WTC11 (cell line): ENCODE measurements at regions not wholly inside any gene's neighbourhood (a gene's known extent, or its start where the extent isn't known, plus 50 kb on each side); places are given as distances from the start of the nearest gene placed in this dataset.

Source experiments
- ATAC-seq: fragments of 200-7000 bp; cut with Tn5 transposase; 2 replicates; pipeline ENCODE4 v1.10.0; 2021; ENCODE audit warnings: mild to moderate bottlenecking, moderate library complexity
- CTCF ChIA-PET: fragments of 300-600 bp; sonication (Branson Sonifier 250); formaldehyde crosslinking; loops from one replicate; lab custom pipeline; 2021; ENCODE audit warnings: antibody characterized with exemption; lab: Charles Lee
- POLR2A ChIA-PET: fragments of 350-600 bp; sonication (Branson Sonifier 250); formaldehyde crosslinking; loops from one replicate; lab custom pipeline; 2021; ENCODE audit warnings: antibody characterized with exemption; lab: Charles Lee
- DNase-seq: peaks from one replicate; pipeline ENCODE4 v3.0.0; 2021; ENCODE audit warnings: low spot score
- H3K27ac Mint-ChIP-seq: 2 replicates; pipeline ENCODE4 v1.8.0; 2021; ENCODE audit warnings: mixed read lengths
- H3K27me3 Mint-ChIP-seq: 2 replicates; pipeline ENCODE4 v1.8.0; 2021; ENCODE audit warnings: low read depth, mild to moderate bottlenecking, moderate library complexity, mixed read lengths
- H3K36me3 Mint-ChIP-seq: 2 replicates; pipeline ENCODE4 v1.8.0; 2021; ENCODE audit warnings: mixed read lengths
- H3K4me1 Mint-ChIP-seq: 2 replicates; pipeline ENCODE4 v1.8.0; 2022; ENCODE audit warnings: mixed read lengths
- H3K4me3 Mint-ChIP-seq: 2 replicates; pipeline ENCODE4 v1.8.0; 2021; ENCODE audit warnings: mild to moderate bottlenecking, moderate library complexity, mixed read lengths
- H3K9me3 Mint-ChIP-seq: 2 replicates; pipeline ENCODE4 v1.8.0; 2021; ENCODE audit warnings: mixed read lengths
- AR ChIP-seq: fragments of 250-450 bp; sonication (Bioruptor Pico); IDR thresholded peaks from 2 replicates; pipeline ENCODE4 v1.9.0; 2021; ENCODE audit warnings: mild to moderate bottlenecking
- ATF1 ChIP-seq: sonication (generic); formaldehyde crosslinking; IDR thresholded peaks from 2 replicates; pipeline ENCODE4 v1.8.1; 2023; ENCODE audit warnings: mild to moderate bottlenecking, moderate library complexity, missing genetic modification reagents
- CDX4 ChIP-seq: fragments of 250-450 bp; sonication (Bioruptor Pico); IDR thresholded peaks from 2 replicates; pipeline ENCODE4 v1.9.0; 2021; ENCODE audit warnings: moderate library complexity, mild to moderate bottlenecking, inconsistent platforms, borderline replicate concordance
- ESRRA ChIP-seq: sonication (generic); formaldehyde crosslinking; IDR thresholded peaks from 2 replicates; pipeline ENCODE4 v1.8.1; 2022; ENCODE audit warnings: mild to moderate bottlenecking, missing genetic modification reagents, borderline replicate concordance
- KAT7 ChIP-seq: sonication (generic); formaldehyde crosslinking; IDR thresholded peaks from 2 replicates; pipeline ENCODE4 v1.8.1; 2023; ENCODE audit warnings: missing genetic modification reagents, mild to moderate bottlenecking, borderline replicate concordance
- MAX ChIP-seq: sonication (generic); formaldehyde crosslinking; IDR thresholded peaks from 2 replicates; pipeline ENCODE4 v1.8.0; 2022; ENCODE audit warnings: mild to moderate bottlenecking, missing genetic modification reagents
- NFATC4 ChIP-seq: fragments of 250-450 bp; sonication (Bioruptor Pico); IDR thresholded peaks from 2 replicates; pipeline ENCODE4 v1.9.0; 2021; ENCODE audit warnings: mild to moderate bottlenecking
- SMAD4 ChIP-seq: sonication (generic); formaldehyde crosslinking; IDR thresholded peaks from 2 replicates; pipeline ENCODE4 v1.8.0; 2022; ENCODE audit warnings: mild to moderate bottlenecking, missing genetic modification reagents
- TP53 ChIP-seq: sonication (generic); formaldehyde crosslinking; IDR thresholded peaks from 2 replicates; pipeline ENCODE4 v1.8.1; 2023; ENCODE audit warnings: mild to moderate bottlenecking, missing genetic modification reagents
- ZBTB21 ChIP-seq: sonication (generic); formaldehyde crosslinking; IDR thresholded peaks from 2 replicates; pipeline ENCODE4 v1.8.1; 2023; ENCODE audit warnings: mild to moderate bottlenecking, missing genetic modification reagents, borderline replicate concordance
- ZNF138 ChIP-seq: sonication (generic); formaldehyde crosslinking; conservative IDR thresholded peaks from 2 replicates; pipeline ENCODE4 v1.8.1; 2022; ENCODE audit warnings: mild to moderate bottlenecking, moderate library complexity, missing genetic modification reagents
- TF ChIP-seq, protein P1 (sequence below): sonication (generic); formaldehyde crosslinking; IDR thresholded peaks from 2 replicates; pipeline ENCODE4 v1.8.1; 2023; ENCODE audit warnings: mild to moderate bottlenecking, moderate library complexity, missing genetic modification reagents
- TF ChIP-seq, protein P2 (sequence below): sonication (generic); formaldehyde crosslinking; conservative IDR thresholded peaks from 2 replicates; pipeline ENCODE4 v1.8.1; 2022; ENCODE audit warnings: mild to moderate bottlenecking, missing genetic modification reagents
- TF ChIP-seq, protein P3 (sequence below): sonication (generic); formaldehyde crosslinking; IDR thresholded peaks from 2 replicates; pipeline ENCODE4 v1.8.0; 2023; ENCODE audit warnings: missing genetic modification reagents, mild to moderate bottlenecking, borderline replicate concordance
- TF ChIP-seq, protein P4 (sequence below): sonication (generic); formaldehyde crosslinking; IDR thresholded peaks from 2 replicates; pipeline ENCODE4 v1.8.1; 2023; ENCODE audit warnings: mild to moderate bottlenecking, missing genetic modification reagents, moderate library complexity

DNA sequence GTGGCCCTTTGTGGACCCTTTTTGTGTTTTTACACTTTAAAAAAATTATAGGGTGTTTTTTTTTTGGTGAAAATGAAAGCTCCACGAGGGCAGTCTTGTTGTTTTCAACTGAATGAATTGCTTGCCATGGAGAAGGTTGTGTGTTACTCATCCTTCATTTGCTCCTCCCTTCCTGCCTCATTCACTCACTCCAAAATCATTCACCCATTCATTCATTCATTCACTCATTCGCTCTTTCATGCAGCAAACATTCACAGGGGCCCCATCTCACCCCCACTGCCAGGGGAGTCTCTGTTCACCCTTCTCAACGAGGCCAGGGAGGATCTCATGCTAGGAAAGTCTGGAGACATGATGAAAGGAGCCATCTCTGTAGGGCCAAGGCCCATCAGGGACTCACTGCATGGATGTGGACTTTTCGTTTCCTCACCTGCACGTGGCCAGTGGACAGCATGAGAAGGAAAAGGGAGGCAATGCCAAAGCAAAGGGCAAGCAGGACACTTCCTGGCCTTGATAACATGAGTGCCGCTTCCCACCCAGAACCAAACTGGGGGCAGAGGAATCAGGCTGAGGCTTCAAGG, 62.8 kb upstream of the COL13A1 start (continued):
- TF ChIP-seq AR (CRISPR knock-in tag), result no peak

DNA sequence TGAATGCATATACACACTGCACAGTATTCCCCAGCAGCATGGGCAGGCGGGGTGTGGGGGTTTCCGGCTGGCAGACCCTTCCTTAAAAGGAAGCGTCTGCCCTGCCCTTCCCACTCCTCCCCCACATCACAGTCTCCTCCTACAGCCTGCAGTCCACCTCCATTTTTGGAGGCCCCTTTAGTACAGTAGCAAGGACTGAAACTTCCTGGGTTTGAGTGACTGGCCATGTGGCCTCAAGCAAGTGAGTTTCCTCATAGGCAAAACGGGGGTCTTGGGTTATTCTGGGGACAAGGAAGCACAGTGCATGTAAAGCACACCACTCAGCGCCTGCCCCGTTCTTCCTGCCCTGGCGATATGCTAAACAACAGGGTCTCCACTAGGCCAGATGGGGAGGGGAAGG, 62.1 kb upstream of the COL13A1 start:
- Mint-ChIP-seq H3K27ac (no peak overlapping the region), H3K27me3 (no peaks in the 10 kb centered on the region; the same call in none of the 2 replicates), H3K4me1 (0 out of 2 replicates have a peak, but pooled peaks cover 6% of the 10 kb centered on the region), H3K36me3 (no peaks in the 10 kb centered on the region), H3K9me3 (no peaks in the 10 kb centered on the region), H3K4me3 (no peak overlapping the region)
- DNase-seq, result no peak
- POLR2A ChIA-PET, result no interaction called here
- TF ChIP-seq, protein P1, sequence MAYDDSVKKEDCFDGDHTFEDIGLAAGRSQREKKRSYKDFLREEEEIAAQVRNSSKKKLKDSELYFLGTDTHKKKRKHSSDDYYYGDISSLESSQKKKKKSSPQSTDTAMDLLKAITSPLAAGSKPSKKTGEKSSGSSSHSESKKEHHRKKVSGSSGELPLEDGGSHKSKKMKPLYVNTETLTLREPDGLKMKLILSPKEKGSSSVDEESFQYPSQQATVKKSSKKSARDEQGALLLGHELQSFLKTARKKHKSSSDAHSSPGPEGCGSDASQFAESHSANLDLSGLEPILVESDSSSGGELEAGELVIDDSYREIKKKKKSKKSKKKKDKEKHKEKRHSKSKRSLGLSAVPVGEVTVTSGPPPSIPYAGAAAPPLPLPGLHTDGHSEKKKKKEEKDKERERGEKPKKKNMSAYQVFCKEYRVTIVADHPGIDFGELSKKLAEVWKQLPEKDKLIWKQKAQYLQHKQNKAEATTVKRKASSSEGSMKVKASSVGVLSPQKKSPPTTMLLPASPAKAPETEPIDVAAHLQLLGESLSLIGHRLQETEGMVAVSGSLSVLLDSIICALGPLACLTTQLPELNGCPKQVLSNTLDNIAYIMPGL (CRISPR knock-in tag), result no peak
- TF ChIP-seq ESRRA (CRISPR knock-in tag) (no peak), MAX (CRISPR knock-in tag) (no peak)
- CTCF ChIA-PET, result interaction anchor here (1.0 to 2.7 kb wide), 4 partner anchors 61 to 174 kb away, joined by 3 to 7 read pairs (median 6); no protein-coding TSS in a partner anchor
- no peak; the same call in 1 of the 2 replicates for ATAC-seq

DNA sequence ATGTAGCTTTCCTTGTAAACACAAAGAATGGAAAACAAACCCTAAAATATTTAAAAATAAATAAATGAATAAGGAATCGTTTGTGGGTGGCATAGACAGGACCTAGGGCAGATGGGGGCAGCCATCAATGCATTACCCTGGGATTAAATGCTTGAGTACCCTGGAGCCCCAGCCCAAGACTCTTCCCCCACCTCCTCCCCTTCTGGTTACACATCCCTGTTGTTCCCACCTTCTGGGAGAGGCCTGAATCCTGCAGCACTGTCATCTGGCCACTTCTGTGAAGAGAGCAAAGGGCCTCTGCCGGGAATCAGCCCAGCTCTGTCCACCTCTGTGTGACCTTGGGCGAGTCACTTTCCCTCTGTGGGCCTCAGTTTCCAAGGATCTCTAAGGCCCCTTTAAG, 61.6 kb upstream of the COL13A1 start:
- TF ChIP-seq ATF1 (CRISPR knock-in tag) (no peak), NFATC4 (CRISPR knock-in tag) (no peak), SMAD4 (CRISPR knock-in tag) (no peak), TP53 (CRISPR knock-in tag) (no peak)
- TF ChIP-seq, protein P2, sequence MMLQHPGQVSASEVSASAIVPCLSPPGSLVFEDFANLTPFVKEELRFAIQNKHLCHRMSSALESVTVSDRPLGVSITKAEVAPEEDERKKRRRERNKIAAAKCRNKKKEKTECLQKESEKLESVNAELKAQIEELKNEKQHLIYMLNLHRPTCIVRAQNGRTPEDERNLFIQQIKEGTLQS (CRISPR knock-in tag), result no peak
- H3K27ac Mint-ChIP-seq, result no peak overlapping the region
- no peaks in the 10 kb centered on the region for H3K36me3 Mint-ChIP-seq
- ATAC-seq (no peak), DNase-seq (no peak)
- ChIA-PET POLR2A (no interaction called here), CTCF (interaction anchor here (2.1 to 2.7 kb wide), 2 partner anchors 61 to 174 kb away, joined by 7 read pairs; no protein-coding TSS in a partner anchor)
- 0 out of 2 replicates have a peak, but pooled peaks cover 6% of the 10 kb centered on the region for H3K4me1 Mint-ChIP-seq
- H3K4me3 Mint-ChIP-seq, result no peak overlapping the region
- H3K9me3 Mint-ChIP-seq, result no peaks in the 10 kb centered on the region
- H3K27me3 Mint-ChIP-seq, result peaks cover 2% of the 10 kb centered on the region

DNA sequence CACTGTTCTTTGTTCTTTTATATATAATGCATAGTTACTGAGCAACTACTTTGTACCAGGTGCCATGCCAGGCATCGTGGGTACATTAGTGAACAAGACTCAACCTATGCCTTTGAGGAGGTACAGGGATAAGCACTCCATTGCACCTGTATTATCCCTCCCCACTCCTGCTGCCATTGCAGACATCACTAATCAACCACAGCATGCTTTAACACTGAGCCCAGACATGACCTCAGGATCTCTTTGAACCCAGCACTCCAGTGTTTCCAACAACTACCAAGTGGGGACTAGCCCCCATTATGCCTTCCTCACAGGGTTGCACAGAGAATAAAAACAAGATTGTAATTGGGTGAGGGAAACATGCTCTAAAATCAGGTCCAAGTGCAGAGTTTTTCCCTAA, 60.5 kb upstream of the COL13A1 start:
- TF ChIP-seq CDX4 (CRISPR knock-in tag), result no peak
- no peak for TF ChIP-seq KAT7
- TF ChIP-seq, protein P3, sequence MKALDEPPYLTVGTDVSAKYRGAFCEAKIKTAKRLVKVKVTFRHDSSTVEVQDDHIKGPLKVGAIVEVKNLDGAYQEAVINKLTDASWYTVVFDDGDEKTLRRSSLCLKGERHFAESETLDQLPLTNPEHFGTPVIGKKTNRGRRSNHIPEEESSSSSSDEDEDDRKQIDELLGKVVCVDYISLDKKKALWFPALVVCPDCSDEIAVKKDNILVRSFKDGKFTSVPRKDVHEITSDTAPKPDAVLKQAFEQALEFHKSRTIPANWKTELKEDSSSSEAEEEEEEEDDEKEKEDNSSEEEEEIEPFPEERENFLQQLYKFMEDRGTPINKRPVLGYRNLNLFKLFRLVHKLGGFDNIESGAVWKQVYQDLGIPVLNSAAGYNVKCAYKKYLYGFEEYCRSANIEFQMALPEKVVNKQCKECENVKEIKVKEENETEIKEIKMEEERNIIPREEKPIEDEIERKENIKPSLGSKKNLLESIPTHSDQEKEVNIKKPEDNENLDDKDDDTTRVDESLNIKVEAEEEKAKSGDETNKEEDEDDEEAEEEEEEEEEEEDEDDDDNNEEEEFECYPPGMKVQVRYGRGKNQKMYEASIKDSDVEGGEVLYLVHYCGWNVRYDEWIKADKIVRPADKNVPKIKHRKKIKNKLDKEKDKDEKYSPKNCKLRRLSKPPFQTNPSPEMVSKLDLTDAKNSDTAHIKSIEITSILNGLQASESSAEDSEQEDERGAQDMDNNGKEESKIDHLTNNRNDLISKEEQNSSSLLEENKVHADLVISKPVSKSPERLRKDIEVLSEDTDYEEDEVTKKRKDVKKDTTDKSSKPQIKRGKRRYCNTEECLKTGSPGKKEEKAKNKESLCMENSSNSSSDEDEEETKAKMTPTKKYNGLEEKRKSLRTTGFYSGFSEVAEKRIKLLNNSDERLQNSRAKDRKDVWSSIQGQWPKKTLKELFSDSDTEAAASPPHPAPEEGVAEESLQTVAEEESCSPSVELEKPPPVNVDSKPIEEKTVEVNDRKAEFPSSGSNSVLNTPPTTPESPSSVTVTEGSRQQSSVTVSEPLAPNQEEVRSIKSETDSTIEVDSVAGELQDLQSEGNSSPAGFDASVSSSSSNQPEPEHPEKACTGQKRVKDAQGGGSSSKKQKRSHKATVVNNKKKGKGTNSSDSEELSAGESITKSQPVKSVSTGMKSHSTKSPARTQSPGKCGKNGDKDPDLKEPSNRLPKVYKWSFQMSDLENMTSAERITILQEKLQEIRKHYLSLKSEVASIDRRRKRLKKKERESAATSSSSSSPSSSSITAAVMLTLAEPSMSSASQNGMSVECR, result no peak
- TF ChIP-seq, protein P4, sequence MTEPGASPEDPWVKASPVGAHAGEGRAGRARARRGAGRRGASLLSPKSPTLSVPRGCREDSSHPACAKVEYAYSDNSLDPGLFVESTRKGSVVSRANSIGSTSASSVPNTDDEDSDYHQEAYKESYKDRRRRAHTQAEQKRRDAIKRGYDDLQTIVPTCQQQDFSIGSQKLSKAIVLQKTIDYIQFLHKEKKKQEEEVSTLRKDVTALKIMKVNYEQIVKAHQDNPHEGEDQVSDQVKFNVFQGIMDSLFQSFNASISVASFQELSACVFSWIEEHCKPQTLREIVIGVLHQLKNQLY (CRISPR knock-in tag), result no peak
- TF ChIP-seq ZNF138 (CRISPR knock-in tag), result no peak
- TF ChIP-seq ZBTB21 (CRISPR knock-in tag), result no peak
- TF ChIP-seq, protein P1 (CRISPR knock-in tag), result no peak
- TF ChIP-seq, all 79 proteins: peak for 0
- ChIA-PET CTCF (interaction anchor here (2.4 to 2.7 kb wide), 2 partner anchors 173 to 217 kb away, joined by 7 to 21 read pairs; no protein-coding TSS in a partner anchor), POLR2A (no interaction called here)
- no peak overlapping the region for H3K4me3 Mint-ChIP-seq
- ATAC-seq (no peak), DNase-seq (no peak)
- no peaks in the 10 kb centered on the region for H3K9me3 Mint-ChIP-seq
- 0 out of 2 replicates have a peak, but pooled peaks cover 6% of the 10 kb centered on the region for H3K4me1 Mint-ChIP-seq
- no peak overlapping the region for H3K27ac Mint-ChIP-seq
- H3K36me3 Mint-ChIP-seq, result no peaks in the 10 kb centered on the region
- H3K27me3 Mint-ChIP-seq, result peaks cover 4% of the 10 kb centered on the region
